HG02870 (cell line): ENCODE measurements at regions not wholly inside any gene's neighbourhood (a gene's known extent, or its start where the extent isn't known, plus 50 kb on each side); places are given as distances from the start of the nearest gene placed in this dataset.

ENCODE experiments used
- ATAC-seq: cut with Tn5 transposase; IDR thresholded peaks from one replicate; pipeline ENCODE4 v1.9.1; 2021; ENCODE audit warnings: mild to moderate bottlenecking, moderate library complexity; ENCODE audit not compliant: unreplicated experiment

DNA sequence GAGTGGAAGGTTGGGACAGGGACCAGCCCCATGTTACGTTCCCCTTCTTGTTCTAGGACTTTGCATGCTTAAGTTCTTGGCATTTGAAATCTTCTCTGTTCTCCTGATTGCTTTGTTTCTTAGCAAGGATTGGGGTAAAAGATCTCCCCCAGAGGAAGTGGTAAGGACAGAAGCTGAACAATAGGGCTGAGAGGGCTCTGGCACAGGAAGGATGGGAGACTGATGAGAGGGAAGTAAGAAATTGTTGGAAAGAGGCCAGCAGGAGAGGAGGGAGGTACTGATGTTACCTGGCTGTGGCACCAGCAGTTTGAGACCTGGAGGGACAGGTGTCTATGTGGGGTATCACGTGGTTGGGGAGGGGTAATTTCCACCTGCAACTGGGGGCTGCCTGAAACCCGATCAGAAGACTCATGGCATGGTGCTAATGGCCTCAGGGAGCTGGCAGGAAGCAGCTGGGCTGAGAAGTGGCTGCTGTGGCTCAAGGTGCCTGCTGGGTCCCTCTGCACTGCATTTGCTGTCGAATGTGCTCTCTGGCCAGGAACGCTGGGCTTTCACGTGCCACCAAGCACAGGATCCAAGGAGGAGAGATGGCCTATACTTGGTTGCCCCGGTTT is 108.4 kb downstream of the LSM3 start:
- no peak for ATAC-seq

DNA sequence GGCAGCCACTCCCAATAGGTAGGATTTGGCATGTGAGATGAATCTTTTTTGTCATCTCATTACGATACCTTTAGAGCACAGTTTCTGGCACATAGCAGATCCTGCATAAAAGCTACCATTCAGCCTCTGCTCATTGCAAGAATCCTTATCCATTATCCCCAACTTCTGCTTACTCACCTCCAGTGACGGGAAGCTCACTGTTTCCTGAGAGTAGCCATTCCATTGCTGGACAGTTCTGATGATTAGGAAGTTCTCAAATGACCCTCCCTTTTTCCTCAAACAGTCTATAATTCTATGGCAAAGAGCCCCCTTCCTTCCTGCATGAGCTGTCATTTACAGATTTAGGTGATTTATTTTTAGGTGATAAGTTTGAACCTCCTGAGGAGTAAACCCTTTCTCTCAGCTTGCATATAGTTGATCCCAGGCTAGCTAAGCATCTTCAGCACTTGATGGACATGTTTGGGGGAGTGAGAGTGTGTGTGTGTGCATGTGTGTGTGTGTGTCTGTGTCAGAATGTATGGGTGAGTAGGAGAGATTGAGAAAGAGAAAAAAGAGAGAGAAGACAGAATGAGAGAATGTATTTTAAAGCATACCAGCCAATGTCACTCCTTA is 109.7 kb downstream of the LSM3 start:
- ATAC-seq = no peak

DNA sequence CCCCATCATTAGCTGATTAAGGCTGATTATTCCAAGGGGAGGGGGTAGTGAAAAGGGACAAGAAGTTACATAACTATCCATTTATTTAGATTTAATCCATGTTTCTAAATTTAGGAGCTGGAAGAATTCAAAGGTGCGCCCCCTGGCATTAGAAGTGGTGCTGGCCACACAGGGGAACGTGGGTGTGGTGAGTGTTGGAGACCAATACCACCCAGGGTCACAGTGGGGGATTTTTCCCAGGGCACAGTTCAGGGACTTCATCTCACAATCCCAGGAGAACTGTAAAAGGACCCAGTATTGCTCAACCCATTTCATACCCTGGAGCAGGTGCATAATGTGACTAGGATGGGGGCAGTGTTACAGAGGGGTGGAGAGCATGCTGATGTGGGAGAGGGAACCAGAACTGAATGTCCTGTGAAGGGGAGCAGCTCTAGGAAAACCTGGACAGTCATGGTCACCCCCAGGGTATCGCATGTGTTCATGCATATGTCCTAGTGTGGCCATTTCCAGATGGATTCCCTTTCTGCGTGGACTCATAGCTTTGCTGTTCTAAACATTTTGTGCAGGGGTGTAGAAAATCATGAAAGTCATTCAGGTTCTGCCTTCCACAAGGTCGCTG is 110.3 kb downstream of the LSM3 start:
- no peak for ATAC-seq

DNA sequence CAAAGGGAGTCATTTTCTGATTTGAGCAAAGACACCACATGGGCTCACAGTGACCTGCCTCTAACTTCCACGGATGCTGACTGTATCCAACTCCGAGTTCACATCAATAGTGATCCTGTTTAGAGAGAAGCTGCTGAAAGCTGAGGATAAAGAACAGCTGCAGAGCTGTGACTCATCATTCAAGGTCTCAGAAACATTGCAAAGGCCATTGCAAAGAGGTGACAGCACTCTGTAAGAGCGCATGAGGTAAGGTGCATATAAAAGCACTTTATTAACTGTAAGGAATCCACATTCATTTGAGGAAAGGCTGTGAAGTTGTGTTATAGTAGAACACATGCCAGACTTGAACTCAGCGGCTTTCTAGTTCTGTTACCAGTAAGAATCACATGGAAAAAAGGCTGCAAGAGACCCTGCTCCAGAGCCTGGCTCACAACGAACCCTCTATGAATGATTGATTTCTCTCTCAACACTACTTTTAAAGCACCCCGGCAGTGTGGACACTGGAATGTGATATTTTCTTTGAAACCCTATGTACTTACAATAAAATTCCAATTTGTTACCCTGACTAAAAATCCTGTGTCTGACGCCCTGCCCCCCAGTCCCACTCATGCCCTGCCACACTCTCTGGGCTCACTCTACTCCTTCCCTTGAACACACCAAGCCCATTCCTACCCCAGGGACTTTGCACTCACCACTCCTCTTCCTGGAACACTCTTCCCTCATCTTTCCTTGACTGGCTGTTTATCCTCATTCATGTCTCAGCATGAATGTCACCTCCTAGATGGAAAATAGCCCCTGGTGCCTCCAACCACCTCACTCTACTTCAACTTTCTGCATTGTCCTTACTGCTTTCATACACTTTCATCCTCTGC is 111.2 kb downstream of the LSM3 start:
- ATAC-seq = no peak

DNA sequence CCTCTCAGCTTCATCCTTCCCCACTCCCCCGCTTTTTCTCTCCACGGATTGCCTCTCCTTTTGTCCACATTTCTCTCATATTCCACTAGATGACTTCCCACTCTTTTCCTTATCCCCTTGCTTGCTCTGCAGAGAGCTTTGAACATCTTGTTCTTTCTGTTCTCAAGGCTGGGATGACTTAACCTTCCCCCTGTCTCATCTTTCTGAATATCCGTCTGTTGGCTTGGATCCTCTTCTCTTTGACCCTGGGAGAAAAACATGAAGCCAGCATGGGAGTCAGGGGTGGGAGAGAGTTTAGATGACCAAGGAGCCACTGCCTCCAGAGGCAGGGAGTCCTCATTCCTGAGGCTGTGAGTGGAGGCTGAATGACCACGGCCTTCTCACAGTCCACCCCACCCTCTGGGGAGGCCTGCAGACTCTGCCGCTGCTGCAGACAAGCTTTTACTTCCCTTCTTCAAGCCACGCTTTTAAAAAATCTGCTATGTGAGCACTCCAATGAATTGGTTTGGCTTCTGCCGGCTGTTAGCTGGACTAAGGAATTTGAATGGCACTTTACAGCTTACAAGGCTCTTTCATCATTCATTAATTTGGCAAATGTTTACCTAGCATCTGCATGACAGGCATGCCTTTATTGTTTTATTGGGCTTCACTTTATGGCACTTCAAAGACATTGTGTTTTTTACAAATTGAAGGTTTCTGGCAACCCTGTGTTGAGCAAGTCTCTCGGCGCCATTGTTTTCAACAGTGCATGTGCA is 111.6 kb upstream of the SLC6A6 start:
- ATAC-seq = no peak

DNA sequence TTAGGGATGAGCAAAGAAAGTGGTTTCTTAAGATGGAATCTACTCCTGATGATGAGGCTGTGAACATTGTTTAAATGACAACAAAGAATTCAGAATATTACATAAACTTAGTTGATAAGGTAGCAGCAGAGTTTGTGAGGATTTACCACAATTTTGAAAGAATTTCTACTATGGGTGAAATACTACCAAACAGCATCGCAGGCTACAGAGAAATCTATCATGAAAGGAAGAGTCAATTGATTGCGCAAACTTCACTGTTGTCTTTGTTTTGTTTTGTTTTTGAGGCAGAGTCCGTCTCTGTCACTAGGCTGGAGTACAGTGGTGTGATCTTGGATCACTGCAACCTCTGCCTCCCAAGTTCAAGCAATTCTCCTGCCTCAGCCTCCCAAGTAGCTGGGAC is 107.4 kb upstream of the SLC6A6 start:
- ATAC-seq = no peak

DNA sequence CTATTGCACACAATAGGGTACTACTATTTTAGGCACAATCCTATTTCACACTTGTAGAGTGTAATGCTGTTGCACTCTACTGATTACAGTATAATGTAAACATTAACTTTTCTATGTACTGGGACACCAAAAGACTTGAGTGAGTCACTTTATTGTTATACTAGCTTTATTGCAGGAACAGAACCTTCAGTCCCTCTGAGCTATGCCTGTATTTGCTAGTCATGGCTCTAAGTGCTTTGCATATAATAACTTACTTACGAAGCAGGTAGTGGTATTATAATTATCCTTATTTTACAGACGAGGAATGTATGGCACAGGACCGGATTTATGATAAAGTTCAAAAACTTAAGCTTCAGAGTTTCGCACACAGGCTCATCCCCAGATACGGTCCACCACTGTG is 106.6 kb upstream of the SLC6A6 start:
- ATAC-seq = no peak

DNA sequence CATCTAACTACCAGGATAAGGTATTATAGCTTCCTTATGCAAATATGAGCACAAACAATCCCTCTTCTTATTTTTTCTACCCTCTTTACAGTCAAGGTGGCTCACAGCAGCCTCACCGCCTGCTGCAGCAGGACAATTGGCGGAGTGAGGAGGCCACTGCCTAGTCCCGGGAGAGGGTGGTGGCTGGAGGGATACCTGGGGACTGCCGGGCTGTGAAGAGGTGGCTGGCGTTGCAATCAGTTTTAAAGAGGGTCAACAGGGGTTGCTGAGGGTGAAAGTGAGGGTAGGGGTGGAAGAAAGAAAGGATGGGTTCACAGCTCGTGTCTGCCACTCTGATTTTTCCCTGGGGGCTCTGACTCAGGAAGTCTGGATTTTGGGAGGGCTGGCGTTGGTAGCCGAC is 105.1 kb upstream of the SLC6A6 start:
- no peak for ATAC-seq

DNA sequence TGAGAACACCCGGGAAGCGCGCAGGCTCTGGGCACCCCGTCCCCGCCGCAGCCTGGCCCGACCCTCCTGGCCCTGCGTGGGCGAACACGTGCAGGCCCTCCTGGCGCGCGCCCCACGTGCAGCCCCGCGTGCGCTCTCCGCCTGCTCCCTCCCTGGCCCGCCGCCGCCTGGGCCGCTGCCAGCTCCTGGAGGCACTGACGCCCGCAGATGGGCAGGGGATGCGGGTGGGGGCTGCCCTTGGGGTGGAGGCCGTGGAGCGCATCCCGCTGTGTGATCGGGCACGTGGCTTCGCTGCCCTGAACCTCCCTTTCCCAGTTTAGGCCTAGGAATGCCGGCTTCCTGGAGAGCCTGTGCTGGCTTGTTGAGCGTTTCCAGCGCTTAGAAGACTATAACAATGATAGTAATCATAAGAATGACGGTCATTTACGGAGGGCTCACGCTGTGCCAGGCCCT is 104.6 kb upstream of the SLC6A6 start:
- ATAC-seq = no peak

DNA sequence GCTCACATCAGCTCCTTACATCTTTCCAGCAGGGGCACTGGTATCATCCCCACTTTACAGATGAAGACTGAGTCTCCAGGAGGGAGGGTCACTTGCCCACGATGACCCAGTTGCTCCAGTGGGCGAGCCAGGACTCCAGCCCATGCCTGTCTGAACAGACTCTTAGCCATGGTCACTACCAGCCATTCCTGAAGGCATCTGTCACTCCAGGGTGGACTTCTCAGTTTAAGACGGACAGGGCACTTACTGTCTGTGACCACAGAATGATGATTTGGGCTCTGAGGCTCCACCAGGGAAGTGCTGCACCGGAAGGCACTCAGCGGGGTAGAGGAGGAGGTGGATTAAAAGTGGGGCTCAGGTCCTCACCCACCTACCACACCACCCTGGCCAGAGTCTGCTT is 104.0 kb upstream of the SLC6A6 start:
- ATAC-seq = no peak

DNA sequence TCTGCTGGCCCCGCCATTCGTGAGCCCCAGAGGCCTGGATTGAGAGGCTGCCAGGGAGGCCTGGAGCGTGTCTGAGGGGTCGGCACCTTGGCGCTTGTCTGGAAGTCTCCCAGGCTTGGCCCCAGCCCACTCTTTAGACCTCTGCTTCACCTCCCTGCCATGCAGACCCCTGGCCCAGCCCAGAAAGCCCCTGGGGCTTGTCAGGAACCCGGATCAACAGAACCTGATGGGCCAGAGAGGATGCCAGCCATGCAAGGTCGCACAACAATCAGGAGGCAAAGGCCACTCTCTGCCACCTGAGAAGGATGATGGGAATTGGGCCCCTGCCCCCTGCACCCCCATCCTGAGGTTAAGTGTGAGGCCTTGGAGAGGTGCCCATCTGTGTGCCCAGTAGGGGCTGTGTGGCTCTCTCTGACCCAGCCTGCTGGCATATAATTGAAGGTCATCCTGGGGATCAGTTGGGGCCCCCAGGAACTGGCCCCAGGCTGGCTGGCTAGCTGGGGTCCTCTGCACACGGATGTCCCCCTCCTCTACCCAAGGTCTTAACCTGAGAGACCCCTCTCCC is 103.3 kb upstream of the SLC6A6 start:
- no peak for ATAC-seq

DNA sequence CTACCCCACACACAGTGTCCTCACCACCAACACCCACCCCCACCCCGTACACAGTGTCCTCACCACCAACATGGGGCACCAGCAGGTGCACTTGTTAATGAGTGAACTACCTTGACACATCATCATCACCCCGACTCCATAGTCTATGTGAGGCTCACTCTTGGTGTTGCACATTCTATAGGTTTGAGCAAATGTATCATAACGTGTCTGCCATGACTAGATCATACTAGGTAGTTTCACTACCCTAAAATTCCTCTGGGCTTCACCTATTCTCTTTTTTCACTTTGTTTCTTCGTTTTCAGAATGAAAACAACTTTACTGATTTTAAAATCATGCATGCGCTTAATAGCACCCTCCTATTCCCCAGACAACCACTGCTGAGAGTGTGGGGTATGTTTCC is 102.6 kb upstream of the SLC6A6 start:
- peak; percentile 79 for ATAC-seq

DNA sequence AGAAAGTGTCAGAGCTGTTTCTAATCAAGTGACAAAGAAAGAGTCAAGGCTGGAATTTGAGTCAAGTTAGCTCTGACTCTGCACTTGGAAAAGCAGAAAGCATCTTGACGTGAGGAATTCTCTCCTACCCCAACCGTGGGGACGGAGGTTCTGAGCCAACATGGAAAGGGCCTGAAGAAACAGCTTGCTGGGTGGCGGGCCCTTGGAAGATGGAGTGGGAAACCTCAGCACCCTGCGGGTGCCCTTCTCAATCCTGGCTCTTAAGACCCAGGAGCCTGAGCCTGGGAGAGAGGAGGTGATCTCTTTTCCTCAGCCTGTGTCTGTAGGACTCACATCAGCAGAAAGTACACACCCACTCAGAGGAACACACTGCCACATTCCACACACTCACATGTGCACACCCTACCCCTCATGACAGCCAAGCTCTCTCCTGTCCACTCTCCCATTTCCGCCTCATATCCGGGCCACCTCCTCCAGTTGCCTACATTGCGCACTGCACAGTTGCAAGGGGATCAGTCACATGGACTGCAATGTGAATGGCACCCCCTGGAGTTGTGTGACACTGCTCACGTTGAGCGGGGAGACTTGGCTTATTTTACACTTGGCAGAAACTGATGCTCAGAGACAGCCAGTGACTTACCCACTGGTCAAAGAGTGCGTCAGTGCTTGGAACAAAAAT is 101.5 kb upstream of the SLC6A6 start:
- ATAC-seq = no peak

DNA sequence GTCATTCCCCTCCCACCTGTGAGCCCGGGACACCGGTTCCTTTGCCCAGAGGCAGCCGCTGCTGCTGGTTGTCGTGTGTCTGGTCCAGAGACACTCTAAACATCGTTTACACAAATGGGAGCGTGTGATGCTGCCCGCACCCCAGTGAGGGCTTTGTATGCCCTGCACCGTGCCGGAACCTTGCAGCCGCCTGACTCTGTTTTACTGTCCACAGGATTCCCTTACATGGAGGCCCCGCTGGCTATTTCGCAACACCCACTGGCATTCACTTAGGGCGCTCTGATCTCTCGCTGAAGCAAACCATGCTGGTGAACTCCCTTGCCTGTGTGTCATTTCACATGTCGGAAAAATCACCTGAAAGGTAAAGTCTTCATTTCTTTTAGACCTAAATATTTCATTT is 100.8 kb upstream of the SLC6A6 start:
- ATAC-seq = no peak

DNA sequence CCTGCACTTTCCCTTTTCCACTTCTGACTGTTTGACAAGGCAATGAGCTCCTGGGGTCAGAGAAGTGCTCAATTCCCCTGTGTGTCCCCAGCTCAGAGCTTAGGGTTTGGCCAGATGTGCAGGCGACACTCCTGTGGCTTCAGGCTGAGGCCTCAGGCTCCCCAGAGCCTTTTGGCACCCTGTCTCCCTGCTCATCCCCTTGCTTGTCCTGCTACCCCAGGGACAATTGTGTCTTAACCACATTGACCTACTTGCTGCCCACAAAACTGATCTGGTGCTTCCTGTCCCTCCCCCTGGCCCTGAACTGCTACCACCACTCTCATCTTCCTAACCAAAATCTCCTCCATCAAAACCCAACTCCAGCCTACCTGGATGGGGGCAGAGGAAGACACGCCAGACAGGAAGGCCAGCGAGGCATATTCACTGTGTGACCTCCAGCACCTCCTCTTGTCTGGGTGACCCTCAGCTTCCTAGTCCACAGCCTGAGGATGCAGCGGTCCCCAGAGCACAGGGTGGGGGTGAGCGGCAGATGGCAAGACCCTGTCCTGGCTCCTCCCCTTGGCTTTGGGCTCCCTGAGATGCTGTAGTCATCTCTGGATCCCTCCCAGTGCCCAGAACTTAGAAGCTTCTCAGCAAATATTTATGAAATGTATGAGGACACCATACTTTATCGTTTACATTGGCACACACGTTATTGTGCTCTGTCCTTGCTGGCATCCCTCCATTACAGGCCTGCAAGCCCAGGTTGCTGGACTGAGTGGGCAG is 98.9 kb upstream of the SLC6A6 start:
- no peak for ATAC-seq

DNA sequence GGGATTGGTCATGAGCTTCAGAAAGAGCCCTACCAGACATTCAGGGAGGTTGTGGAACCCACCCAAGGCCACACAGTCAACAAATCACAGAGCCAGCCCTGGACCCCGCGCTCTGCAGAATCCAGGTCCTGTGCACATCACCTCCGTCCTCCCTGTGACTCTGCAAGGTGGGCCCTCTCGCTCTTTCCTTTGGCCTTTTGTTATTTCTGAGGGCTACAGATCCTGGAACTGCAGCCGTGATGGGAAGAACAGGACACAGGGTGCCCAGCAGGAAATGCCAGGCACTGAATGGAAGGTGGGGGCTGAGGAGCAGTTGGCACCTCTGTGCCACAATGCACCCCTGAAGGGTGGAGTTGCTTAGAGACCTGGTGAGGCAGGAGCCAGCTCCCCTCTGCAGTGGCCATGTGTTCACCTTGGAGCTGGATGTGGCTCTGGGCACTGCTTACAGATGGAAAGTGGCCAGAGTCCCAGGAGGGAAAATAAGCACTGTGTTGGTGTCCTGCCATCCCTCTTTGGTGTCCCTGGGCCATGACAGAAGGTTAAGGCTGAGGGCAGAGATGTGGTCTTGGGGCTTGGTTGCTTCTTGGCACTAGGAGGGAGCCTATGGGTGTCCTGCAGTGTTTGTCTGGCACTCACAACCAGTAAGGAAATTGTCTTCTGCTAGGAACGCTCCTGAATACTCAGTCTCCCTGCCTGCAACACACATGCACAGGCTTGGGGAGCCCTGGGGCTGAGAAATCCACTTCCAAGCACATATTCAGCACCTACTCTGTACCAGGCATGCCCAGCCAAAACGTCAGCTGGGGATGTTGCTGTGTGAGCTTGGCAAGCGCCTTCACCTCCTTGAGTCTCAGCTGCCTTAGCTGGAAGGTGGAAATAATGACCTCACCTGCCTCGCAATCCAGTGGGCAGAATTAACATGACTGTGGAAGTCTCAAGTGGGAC is 98.0 kb upstream of the SLC6A6 start:
- no peak for ATAC-seq

DNA sequence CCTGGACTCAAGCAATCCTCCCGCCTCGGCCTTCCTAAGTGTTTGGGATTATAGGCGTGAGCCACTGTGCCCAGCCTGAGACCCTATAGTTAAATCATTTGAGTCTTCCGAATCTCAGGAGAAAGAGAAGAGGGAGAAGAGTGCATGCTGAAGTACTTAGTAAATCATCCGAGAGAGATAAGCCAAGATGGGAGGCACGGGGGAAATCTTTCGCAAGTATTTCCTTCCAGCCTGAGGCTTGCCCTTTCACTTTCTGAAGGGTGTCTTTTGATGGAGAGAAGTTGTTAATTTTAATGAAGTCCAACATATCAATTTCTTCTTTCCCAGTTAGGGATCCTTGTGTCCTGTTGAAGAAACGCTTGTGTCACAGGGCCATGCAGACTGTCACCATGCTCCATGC is 97.1 kb upstream of the SLC6A6 start:
- ATAC-seq = no peak

DNA sequence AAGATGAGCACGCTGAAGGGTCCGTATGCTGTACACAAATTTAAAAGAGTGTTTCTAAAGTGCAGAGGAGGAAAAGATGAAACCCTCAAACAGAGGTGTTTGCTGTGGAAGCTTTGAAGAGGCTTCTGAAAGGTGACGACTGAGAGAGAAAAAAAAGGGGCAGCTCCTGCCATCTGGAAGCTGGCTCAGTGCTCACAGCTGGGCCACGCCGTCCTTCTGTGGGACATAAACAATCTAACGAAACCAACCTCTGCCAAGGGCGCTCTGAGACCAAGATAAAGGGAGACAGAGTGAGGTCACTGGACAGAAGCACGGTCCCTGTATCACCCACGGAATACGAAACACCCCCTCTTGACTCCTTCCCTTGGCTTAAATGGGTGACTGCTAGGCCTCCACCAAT is 96.3 kb upstream of the SLC6A6 start:
- ATAC-seq = no peak
